ENCODE measurements at regions not wholly inside any gene's neighbourhood (a gene's known extent, or its start where the extent isn't known, plus 50 kb on each side); places are given as distances from the start of the nearest gene placed in this dataset.

DNA sequence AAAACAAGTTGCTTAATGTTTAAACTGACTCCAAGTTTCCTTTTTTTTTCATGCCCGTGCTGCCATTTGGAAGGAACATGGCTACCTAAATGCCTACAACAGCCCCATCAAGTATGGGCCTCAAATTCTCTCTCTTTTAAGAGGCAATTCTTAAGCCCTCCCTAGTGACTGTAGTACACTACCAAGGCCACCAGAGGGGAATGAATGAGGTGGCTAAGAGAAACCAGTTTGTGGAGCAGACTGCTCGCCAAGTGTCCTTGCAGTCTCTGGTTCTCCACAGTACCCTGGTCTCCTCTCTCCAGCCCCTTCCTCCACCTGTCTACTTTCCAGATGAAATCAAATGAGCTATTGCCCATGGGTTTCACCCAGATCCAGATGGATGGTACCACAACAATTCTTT lies 1809.6 kb downstream of the BRINP3 start:
- TF ChIP-seq CTCF (IDR thresholded peaks at IDR 0.05) = no peak
- no peak for TF ChIP-seq ZFX (IDR thresholded peaks at IDR 0.05; ENCODE audit: borderline replicate concordance)

DNA sequence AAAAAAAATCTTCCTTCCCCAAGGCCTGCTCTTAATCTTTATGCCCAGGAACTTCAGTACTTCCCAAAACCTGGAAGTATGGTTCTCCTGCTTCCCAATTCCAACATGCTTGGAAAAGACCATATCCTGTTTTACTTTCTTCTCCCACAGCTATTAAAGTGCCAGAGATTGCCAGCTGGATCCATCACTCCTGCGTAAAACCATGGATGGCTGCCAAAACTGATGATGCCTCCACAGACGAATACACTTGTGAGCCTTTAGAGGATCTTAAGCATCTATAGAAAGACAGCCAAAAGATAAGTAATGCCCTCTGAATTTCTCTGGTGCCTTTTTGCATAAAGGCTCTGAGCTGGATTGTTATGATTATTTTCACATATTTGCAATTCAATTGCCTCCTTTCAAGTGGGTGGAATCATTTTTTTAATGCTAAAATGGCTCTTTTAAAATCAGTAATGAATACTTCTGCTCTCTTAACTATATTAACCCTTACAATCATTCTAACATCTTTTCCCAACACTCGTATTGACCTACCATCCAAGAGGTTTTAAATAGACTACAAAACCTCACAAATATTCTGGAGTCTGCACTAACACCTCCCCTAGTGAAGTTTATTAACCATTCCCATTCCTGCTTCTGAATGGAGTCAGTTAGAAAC lies 1807.8 kb downstream of the BRINP3 start:
- TF ChIP-seq ZFX (IDR thresholded peaks at IDR 0.05; ENCODE audit: borderline replicate concordance) = no peak
- TF ChIP-seq CTCF (IDR thresholded peaks at IDR 0.05) = no peak
- no peak overlapping the region for H3K27ac ChIP-seq

More for the DNA sequence above, 1809.6 kb downstream of the BRINP3 start:
- H3K27ac ChIP-seq = no peak overlapping the region

DNA sequence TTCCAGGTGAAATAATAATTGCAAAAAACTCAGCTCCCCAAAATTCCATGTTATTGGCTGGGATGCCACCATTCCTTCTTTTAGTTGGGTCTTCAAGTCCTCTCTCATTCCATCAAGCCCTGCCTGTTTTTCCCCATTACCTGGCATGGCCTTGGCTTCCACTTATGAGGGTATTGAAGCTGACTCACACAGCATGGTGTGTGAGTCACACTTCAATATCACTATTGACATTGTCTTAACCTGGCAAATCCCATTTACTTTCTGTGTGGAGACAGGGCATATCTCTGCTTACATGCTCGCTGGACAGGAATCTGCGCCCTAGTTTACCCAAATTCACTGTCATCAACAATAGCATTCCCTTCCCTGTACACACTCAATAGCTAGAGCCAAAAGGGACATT lies 1806.8 kb downstream of the BRINP3 start:
- TF ChIP-seq CTCF (IDR thresholded peaks at IDR 0.05) (no peak), ZFX (IDR thresholded peaks at IDR 0.05; ENCODE audit: borderline replicate concordance) (no peak)
- H3K27ac ChIP-seq = no peak overlapping the region

- H3K27ac ChIP-seq = no peak overlapping the region
- TF ChIP-seq CTCF (IDR thresholded peaks at IDR 0.05) = no peak
- TF ChIP-seq ZFX (IDR thresholded peaks at IDR 0.05; ENCODE audit: borderline replicate concordance) = no peak
Measured at GRCh38 chr1:188672153-188672552, 1805.5 kb downstream of the BRINP3 start.

GRCh38 chr1:188689542-188689941 lies 1788.1 kb downstream of the BRINP3 start:
- no peak overlapping the region for H3K27ac ChIP-seq
- TF ChIP-seq ZFX (IDR thresholded peaks at IDR 0.05; ENCODE audit: borderline replicate concordance) (no peak), CTCF (IDR thresholded peaks at IDR 0.05) (no peak)

- no peak for TF ChIP-seq CTCF (IDR thresholded peaks at IDR 0.05)
- TF ChIP-seq ZFX (IDR thresholded peaks at IDR 0.05; ENCODE audit: borderline replicate concordance) = no peak
- H3K27ac ChIP-seq = no peak overlapping the region
Measured at GRCh38 chr1:188700116-188700515, 1777.5 kb downstream of the BRINP3 start.

DNA sequence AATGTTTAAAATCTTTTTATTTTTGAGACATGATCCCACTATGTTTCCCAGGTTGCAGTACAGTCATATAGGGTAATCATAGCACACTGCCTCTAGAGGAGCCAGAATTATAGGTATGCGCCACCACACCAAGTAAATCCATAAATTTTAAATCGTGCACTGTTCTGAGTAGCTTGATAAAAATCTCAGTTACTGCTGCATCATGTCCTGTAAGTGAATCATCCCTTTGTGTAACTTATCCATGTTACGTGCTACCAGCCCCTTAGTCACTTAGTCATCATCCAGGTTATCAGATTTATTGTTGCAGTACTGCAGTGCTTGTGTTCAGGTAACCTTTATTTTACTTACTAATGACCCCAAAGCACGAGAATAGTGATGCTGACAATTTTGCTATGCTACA lies 1770.9 kb downstream of the BRINP3 start:
- H3K27ac ChIP-seq = no peak overlapping the region
- TF ChIP-seq CTCF (IDR thresholded peaks at IDR 0.05) = no peak
- TF ChIP-seq ZFX (IDR thresholded peaks at IDR 0.05; ENCODE audit: borderline replicate concordance) = no peak

All from 22Rv1 (cell line).